Embryonic facial prominence (tissue), 1 donor: ENCODE measurements at regions not wholly inside any gene's neighbourhood (a gene's known extent, or its start where the extent isn't known, plus 50 kb on each side); places are given as distances from the start of the nearest gene placed in this dataset.
"Not testable (repeated sequence)": the region's sequence is repeated elsewhere in the genome, so short reads cannot be mapped to it uniquely, and the experiment has no call there.

Experiments used
- DNase-seq: peaks from one replicate; pipeline ENCODE4 v3.0.0-alpha.2; 2016; ENCODE audit errors: extremely low spot score

- no peak for DNase-seq
These were observed 196.1 kb upstream of the RBBP8 start for GRCh38 chr18:22737054-22737453.

- DNase-seq, result no peak
These were observed 194.0 kb upstream of the RBBP8 start for GRCh38 chr18:22739061-22739642.

GRCh38 chr18:22739789-22740188, 193.3 kb upstream of the RBBP8 start:
- DNase-seq, result no peak

GRCh38 chr18:22741318-22741717, 191.8 kb upstream of the RBBP8 start:
- DNase-seq, result no peak

GRCh38 chr18:22742409-22742808, 190.7 kb upstream of the RBBP8 start:
- no peak for DNase-seq

- no peak for DNase-seq
These were observed 187.2 kb upstream of the RBBP8 start for GRCh38 chr18:22745966-22746365.

GRCh38 chr18:22752014-22752413, 181.1 kb upstream of the RBBP8 start:
- DNase-seq, result no peak

GRCh38 chr18:22753130-22753831, 179.8 kb upstream of the RBBP8 start:
- no peak for DNase-seq

GRCh38 chr18:22764005-22764404, 169.1 kb upstream of the RBBP8 start:
- DNase-seq, result not testable (repeated sequence)

- no peak for DNase-seq
These were observed 167.2 kb upstream of the RBBP8 start for GRCh38 chr18:22765896-22766295.

GRCh38 chr18:22767653-22768052, 165.5 kb upstream of the RBBP8 start:
- DNase-seq, result no peak

GRCh38 chr18:22773944-22774343, 159.2 kb upstream of the RBBP8 start:
- no peak for DNase-seq

- DNase-seq, result no peak
These were observed 154.1 kb upstream of the RBBP8 start for GRCh38 chr18:22778996-22779395.

- DNase-seq, result no peak
These were observed 149.9 kb upstream of the RBBP8 start for GRCh38 chr18:22783245-22783644.

GRCh38 chr18:22783662-22784076, 149.5 kb upstream of the RBBP8 start:
- no peak for DNase-seq

GRCh38 chr18:22789052-22789451, 144.1 kb upstream of the RBBP8 start:
- DNase-seq, result no peak

- no peak for DNase-seq
These were observed 143.5 kb upstream of the RBBP8 start for GRCh38 chr18:22789600-22789999.

GRCh38 chr18:22790545-22791309, 142.4 kb upstream of the RBBP8 start:
- no peak for DNase-seq

- DNase-seq, result no peak
These were observed 141.9 kb upstream of the RBBP8 start for GRCh38 chr18:22791310-22791610.

GRCh38 chr18:22796113-22796512, 137.0 kb upstream of the RBBP8 start:
- DNase-seq, result no peak

GRCh38 chr18:22800551-22800951, 132.6 kb upstream of the RBBP8 start:
- DNase-seq, result no peak

GRCh38 chr18:22813648-22814328, 119.3 kb upstream of the RBBP8 start:
- DNase-seq, result no peak

GRCh38 chr18:22814329-22814703, 118.8 kb upstream of the RBBP8 start:
- DNase-seq, result no peak
